ENCODE measurements at regions not wholly inside any gene's neighbourhood (a gene's known extent, or its start where the extent isn't known, plus 50 kb on each side); places are given as distances from the start of the nearest gene placed in this dataset.
"Not testable (repeated sequence)": the region's sequence is repeated elsewhere in the genome, so short reads cannot be mapped to it uniquely, and the experiment has no call there.

GRCh38 chr7:115338016-115338415 lies 416.1 kb downstream of the MDFIC start:
- no peak for DNase-seq

- DNase-seq = no peak
Measured at GRCh38 chr7:115332691-115333090, 410.8 kb downstream of the MDFIC start.

- DNase-seq = no peak
Measured at GRCh38 chr7:115329006-115329405, 407.1 kb downstream of the MDFIC start.

- no peak for DNase-seq
Measured at GRCh38 chr7:115328018-115328417, 406.1 kb downstream of the MDFIC start.

GRCh38 chr7:115327326-115327725 lies 405.4 kb downstream of the MDFIC start:
- DNase-seq = no peak

GRCh38 chr7:115319541-115319940 lies 397.6 kb downstream of the MDFIC start:
- DNase-seq = no peak

- DNase-seq = not testable (repeated sequence)
Measured at GRCh38 chr7:115310316-115310715, 388.4 kb downstream of the MDFIC start.

GRCh38 chr7:115306586-115306985 lies 384.7 kb downstream of the MDFIC start:
- DNase-seq = no peak

GRCh38 chr7:115300231-115300870 lies 378.5 kb downstream of the MDFIC start:
- DNase-seq = no peak

GRCh38 chr7:115299397-115300037 lies 377.6 kb downstream of the MDFIC start:
- no peak for DNase-seq

GRCh38 chr7:115297656-115298055 lies 375.8 kb downstream of the MDFIC start:
- DNase-seq = no peak

GRCh38 chr7:115293628-115294240 lies 371.8 kb downstream of the MDFIC start:
- DNase-seq = no peak

GRCh38 chr7:115292381-115292780 lies 370.5 kb downstream of the MDFIC start:
- DNase-seq = no peak

GRCh38 chr7:115289971-115290370 lies 368.1 kb downstream of the MDFIC start:
- DNase-seq = no peak

GRCh38 chr7:115276791-115277190 lies 354.9 kb downstream of the MDFIC start:
- no peak for DNase-seq

GRCh38 chr7:115273855-115274254 lies 352.0 kb downstream of the MDFIC start:
- not testable (repeated sequence) for DNase-seq

- no peak for DNase-seq
Measured at GRCh38 chr7:115273139-115273772, 351.4 kb downstream of the MDFIC start.

- no peak for DNase-seq
Measured at GRCh38 chr7:115271332-115272235, 349.7 kb downstream of the MDFIC start.

GRCh38 chr7:115269486-115269885 lies 347.6 kb downstream of the MDFIC start:
- DNase-seq = no peak

- DNase-seq = no peak
Measured at GRCh38 chr7:115267503-115267902, 345.6 kb downstream of the MDFIC start.

GRCh38 chr7:115260381-115260780 lies 338.5 kb downstream of the MDFIC start:
- no peak for DNase-seq

GRCh38 chr7:115252461-115252860 lies 330.6 kb downstream of the MDFIC start:
- DNase-seq = no peak

GRCh38 chr7:115249080-115249479 lies 327.2 kb downstream of the MDFIC start:
- no peak for DNase-seq
